HG03565 (cell line): ENCODE measurements at regions not wholly inside any gene's neighbourhood (a gene's known extent, or its start where the extent isn't known, plus 50 kb on each side); places are given as distances from the start of the nearest gene placed in this dataset.

ENCODE experiments used
- ATAC-seq: cut with Tn5 transposase; IDR thresholded peaks from one replicate; pipeline ENCODE4 v1.9.1; 2021; ENCODE audit warnings: mild to moderate bottlenecking, moderate library complexity; ENCODE audit not compliant: unreplicated experiment

GRCh38 chr7:155138204-155138603, 68.1 kb downstream of the HTR5A start:
- no peak for ATAC-seq

DNA sequence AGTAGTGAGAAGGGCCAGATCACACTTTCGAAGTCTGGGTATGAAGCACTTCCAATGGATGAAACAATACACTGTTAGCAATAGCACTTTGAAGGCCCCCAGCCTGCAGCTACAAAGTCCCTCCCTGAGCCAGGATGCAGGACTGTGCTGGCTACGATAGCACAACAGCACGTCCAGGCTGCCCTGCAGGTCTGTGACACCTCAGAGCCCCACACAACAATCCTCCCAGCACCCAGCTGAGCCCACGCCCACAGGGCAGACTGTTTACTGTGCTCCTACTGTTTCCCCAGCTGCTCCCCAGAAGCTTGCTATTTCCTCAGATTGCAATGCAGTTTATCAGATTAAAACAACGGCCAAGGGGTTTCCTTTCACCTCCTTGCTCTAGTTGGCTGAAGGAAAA, 71.4 kb downstream of the HTR5A start:
- no peak for ATAC-seq

GRCh38 chr7:155143381-155143780, 73.3 kb downstream of the HTR5A start:
- no peak for ATAC-seq

DNA sequence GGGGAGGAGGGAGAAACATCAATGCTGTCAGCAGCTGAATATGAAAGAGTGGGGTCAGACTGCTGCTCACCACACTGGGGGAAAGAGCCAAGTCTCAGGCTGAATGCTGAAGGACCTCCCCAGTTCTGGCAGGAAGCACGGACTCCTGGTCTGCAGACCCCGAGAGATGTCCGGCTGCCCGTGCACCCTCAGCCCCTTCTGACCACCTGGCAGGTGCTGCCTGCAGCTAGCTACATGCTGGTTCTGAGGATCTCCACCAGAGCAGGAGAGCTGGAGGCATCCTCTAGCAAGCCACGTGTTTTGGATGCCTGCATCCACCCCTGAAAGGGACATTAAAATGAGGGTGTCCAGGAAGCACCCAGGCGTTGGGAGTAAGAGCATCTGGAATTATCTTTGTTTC, 74.2 kb downstream of the HTR5A start:
- no peak for ATAC-seq

GRCh38 chr7:155145477-155146255, 75.5 kb downstream of the HTR5A start:
- no peak for ATAC-seq

DNA sequence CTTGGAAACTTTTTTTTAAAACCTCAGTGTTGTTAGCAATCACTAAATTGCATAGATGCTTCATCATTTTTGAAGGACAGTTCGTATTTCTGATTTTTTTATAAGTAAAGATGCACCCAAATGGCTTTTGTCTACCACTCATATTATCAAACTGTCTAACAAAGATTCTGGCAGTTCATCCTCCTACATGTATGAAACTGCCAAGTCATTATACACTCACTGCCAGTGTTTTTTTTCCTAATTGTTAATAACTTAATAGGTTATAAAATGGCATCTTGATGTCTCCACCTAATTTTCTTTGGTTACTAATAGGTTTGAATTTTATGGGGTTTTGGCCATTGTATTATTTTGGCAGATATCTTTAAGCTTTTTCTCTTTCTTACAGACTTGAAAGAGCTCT, 77.0 kb downstream of the HTR5A start:
- ATAC-seq, result no peak

GRCh38 chr7:155147624-155148023, 77.5 kb downstream of the HTR5A start:
- ATAC-seq, result no peak

DNA sequence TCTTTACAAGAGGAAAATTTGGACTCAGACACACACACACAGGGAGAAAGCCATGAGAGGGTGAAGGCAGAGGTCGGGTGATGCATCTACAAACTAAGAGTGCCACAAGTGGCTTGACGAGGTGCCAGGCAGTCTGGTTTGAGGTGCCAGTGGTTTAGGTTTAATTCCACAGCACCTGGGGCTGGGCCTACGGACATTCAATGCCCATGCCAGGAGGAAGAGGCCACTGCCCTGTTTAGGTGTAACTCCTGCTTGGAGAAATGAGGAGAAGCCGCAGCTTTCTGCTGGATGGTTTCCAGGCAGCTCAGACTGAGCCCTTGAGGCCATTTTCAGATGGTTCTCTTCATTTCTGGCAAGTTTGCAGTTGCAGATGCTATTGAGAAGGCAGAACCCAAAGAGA, 83.6 kb downstream of the HTR5A start:
- no peak for ATAC-seq

GRCh38 chr7:155154586-155154985, 84.5 kb downstream of the HTR5A start:
- ATAC-seq, result no peak

DNA sequence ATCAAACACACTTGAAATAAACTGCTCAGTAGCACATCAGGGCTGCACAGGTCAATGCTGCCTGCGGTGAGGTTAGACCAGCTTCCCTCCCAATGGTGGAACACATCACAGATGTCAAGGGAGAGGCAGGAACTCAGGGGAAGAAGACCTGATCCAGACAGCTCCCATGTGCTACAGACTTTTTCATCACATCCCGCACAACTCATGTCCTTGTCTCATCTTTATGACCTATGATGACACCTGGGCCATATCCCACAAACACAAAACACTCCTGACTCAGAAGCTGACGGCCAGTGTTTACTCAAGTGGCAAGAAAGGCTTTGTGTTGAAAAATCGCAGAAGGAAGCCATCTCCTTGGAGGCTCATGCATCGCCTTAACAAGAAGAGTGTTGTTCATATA, 91.6 kb downstream of the HTR5A start:
- ATAC-seq, result no peak

- no peak for ATAC-seq
These were observed 92.3 kb downstream of the HTR5A start for GRCh38 chr7:155162422-155162821.

GRCh38 chr7:155163696-155164095, 93.6 kb downstream of the HTR5A start:
- no peak for ATAC-seq

DNA sequence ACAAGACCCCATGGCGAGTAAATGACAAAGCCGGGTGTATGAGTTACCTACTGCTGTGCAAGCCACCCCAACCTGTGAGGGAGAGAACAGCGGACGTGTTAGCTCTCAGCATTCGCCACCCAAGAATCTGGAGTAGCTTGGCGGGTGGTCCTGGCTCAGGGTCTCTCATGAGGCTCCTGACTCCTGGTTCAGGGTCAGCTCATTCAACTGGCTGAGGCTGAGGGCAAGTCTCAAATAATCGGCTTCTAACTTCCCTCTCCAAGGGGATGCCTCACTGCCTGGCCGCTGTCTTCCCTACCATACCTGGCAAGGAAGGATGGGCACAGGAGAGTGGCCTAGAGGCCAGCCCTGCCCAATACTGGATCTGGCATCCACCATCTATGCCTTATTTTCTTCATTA, 94.2 kb downstream of the HTR5A start:
- ATAC-seq, result no peak

GRCh38 chr7:155166108-155166507, 96.0 kb downstream of the HTR5A start:
- no peak for ATAC-seq

GRCh38 chr7:155166673-155167370, 96.7 kb downstream of the HTR5A start:
- ATAC-seq, result peak; percentile 94

- ATAC-seq, result peak; percentile 34
These were observed 97.7 kb downstream of the HTR5A start for GRCh38 chr7:155167706-155168365.

DNA sequence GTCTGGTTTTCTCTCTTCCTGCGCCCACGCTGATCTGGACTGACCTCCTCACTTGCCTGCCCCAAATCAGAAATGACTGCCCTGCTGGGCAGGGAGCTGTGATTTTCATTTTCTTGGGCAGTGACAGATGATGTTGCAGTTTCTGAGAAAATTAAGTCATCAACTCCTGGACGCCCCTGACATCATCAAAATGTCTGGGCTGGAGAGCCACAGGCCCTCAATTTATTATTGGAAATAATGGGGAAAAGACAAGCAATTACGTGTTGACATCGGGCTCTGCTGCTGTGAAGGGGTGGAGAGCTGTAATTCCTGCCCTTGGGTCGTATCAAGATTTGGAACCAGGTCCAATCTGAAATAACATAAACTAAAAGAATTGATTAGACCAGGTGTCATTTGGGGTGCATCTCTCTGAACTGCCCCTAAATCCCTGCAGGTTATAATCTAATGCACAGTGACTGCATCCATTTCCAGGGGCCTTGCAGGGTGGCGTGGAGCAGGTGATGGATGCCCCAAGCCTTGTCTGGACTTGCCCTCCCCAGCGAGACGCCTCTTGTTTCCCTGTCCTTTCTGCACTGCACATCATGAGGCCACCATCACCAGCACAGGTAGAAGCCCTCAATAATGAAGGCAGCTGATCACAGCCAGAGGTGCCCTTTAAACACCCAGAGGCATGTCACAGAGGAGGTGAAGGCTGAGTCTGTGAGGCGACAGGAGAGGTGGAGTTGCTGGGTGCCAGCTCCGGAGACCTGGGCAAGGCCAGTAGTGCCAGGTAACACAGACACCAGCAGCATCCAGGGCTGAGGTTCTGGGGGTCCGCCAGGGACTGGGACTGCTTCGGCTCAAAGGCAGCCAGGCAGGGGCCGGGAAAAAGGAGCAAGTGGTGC, 98.7 kb downstream of the HTR5A start:
- no peak for ATAC-seq

- no peak for ATAC-seq
These were observed 99.5 kb downstream of the HTR5A start for GRCh38 chr7:155169498-155170065.

DNA sequence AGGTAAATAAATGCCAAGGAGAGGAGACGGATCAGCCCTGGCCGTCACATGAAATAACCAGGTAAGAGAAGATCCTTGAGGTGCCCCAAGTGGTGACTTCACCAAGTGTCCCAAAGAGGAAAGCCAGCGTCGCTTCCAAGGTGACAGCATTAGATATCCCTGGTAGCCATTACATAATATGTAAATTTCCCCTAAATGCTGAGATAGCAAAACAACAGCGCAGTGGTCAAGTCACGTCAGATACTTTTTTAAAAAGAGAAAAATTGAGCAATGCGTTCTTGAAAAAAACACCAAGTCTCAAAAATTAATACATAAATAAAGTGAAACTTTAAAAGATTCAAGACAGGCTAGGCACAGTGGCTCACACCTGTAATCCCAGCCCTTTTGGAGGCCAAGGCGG, 100.2 kb downstream of the HTR5A start:
- ATAC-seq, result no peak

GRCh38 chr7:155172141-155172540, 102.0 kb downstream of the HTR5A start:
- ATAC-seq, result no peak

DNA sequence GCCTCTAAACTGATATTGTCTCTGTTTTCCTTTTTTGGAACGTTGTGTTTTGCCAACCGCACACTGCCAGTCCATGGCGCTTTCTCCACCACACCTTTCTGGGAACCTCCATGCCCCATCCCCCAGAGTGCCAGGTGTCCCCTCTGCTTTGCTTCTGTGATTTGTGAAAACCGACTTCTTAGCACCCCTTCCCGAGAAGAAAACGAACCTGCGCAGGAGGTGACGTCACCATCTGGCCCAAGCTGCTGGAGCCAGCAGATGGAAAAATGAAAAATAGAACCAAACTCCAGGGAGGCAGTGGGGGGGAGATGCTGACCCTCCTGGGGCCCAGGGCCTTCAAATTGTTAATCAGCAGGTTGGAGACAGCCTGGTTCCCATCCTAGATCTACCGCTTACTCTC, 103.8 kb downstream of the HTR5A start:
- ATAC-seq, result no peak
